Limb (tissue), 2 donors: ENCODE measurements at regions not wholly inside any gene's neighbourhood (a gene's known extent, or its start where the extent isn't known, plus 50 kb on each side); places are given as distances from the start of the nearest gene placed in this dataset.

Experiments used
- DNase-seq, 2 donors: peaks; one replicate each; pipeline ENCODE4 v3.0.0-alpha.2; 2016; ENCODE audit errors: extremely low spot score in 2 of 2

- no peak for DNase-seq
These were observed 1183.6 kb downstream of the BRD1 start for GRCh38 chr22:48644108-48644507.

GRCh38 chr22:48643066-48643731 lies 1184.5 kb downstream of the BRD1 start:
- DNase-seq, result no peak

GRCh38 chr22:48642550-48642949 lies 1185.1 kb downstream of the BRD1 start:
- no peak for DNase-seq

- no peak for DNase-seq
These were observed 1185.7 kb downstream of the BRD1 start for GRCh38 chr22:48641906-48642475.

- peak; percentile 52 to 56 for DNase-seq
These were observed 1186.5 kb downstream of the BRD1 start for GRCh38 chr22:48640890-48641841.

- DNase-seq, result peak; percentile 37 to 76
These were observed 1187.6 kb downstream of the BRD1 start for GRCh38 chr22:48639896-48640748.

GRCh38 chr22:48639021-48639795 lies 1188.5 kb downstream of the BRD1 start:
- no peak for DNase-seq

- no peak for DNase-seq
These were observed 1190.4 kb downstream of the BRD1 start for GRCh38 chr22:48637231-48637630.

- DNase-seq, result no peak
These were observed 1190.9 kb downstream of the BRD1 start for GRCh38 chr22:48636746-48637145.

GRCh38 chr22:48635816-48636215 lies 1191.9 kb downstream of the BRD1 start:
- no peak for DNase-seq

- DNase-seq, result no peak
These were observed 1192.6 kb downstream of the BRD1 start for GRCh38 chr22:48635031-48635430.

GRCh38 chr22:48633996-48634836 lies 1193.5 kb downstream of the BRD1 start:
- no peak for DNase-seq

- no peak for DNase-seq
These were observed 1194.9 kb downstream of the BRD1 start for GRCh38 chr22:48632646-48633246.

- DNase-seq, result no peak
These were observed 1196.3 kb downstream of the BRD1 start for GRCh38 chr22:48631288-48631863.

- no peak for DNase-seq
These were observed 1196.8 kb downstream of the BRD1 start for GRCh38 chr22:48630848-48631247.

- DNase-seq, result no peak
These were observed 1197.3 kb downstream of the BRD1 start for GRCh38 chr22:48630433-48630754.

GRCh38 chr22:48629631-48630432 lies 1197.8 kb downstream of the BRD1 start:
- DNase-seq, result no peak

GRCh38 chr22:48628891-48629543 lies 1198.7 kb downstream of the BRD1 start:
- no peak for DNase-seq
